ENCODE measurements at regions not wholly inside any gene's neighbourhood (a gene's known extent, or its start where the extent isn't known, plus 50 kb on each side); places are given as distances from the start of the nearest gene placed in this dataset.

DNA sequence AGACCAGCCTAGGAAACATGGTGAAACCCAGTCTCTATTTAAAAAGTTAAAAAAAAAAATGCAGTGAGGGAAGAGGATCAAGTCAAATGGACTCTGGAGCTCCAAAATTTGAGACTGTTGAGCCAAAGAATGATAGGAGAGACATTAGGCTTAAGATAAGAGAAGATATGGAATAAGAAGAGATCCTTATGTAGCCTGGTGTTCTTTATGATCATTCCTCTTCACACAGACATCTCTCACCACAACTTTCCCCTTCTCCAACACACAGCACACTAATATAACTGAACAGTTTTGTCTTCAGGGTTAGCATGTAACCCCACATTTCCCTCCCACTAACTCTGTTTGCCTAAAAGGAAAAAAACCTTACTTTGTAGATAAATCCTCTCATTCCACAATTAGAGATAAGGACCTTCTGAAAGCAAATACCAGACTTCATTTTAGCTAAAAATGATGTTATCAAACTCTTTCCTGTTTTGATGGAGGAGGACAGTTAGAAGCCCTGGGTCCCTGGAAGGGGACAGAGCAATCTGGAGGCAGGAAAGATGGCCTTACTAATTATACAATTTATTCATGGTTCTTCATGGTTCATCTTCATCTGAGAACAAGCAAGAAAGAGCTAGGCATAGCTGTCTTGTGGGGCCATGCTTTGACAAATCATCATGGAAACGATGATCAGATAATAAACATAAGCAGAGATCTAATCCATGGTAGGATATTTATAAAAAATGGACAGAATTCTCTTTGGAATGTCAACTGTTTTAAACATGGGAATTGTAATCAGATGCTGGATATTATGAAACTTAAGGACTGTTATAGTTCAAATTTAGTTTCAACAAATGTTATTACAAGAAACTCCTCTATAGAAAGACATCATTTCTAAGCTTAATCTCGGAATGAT lies 96.7 kb upstream of the S1PR1 start:
- TF ChIP-seq, protein P1, sequence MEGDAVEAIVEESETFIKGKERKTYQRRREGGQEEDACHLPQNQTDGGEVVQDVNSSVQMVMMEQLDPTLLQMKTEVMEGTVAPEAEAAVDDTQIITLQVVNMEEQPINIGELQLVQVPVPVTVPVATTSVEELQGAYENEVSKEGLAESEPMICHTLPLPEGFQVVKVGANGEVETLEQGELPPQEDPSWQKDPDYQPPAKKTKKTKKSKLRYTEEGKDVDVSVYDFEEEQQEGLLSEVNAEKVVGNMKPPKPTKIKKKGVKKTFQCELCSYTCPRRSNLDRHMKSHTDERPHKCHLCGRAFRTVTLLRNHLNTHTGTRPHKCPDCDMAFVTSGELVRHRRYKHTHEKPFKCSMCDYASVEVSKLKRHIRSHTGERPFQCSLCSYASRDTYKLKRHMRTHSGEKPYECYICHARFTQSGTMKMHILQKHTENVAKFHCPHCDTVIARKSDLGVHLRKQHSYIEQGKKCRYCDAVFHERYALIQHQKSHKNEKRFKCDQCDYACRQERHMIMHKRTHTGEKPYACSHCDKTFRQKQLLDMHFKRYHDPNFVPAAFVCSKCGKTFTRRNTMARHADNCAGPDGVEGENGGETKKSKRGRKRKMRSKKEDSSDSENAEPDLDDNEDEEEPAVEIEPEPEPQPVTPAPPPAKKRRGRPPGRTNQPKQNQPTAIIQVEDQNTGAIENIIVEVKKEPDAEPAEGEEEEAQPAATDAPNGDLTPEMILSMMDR (IDR thresholded peaks at IDR 0.05) = no peak
- no peak for TF ChIP-seq EP300 (IDR thresholded peaks at IDR 0.05)

All from tibial nerve (tissue), 4 donors.